DND-41 (cell line): ENCODE measurements at regions not wholly inside any gene's neighbourhood (a gene's known extent, or its start where the extent isn't known, plus 50 kb on each side); places are given as distances from the start of the nearest gene placed in this dataset.

Source experiments
- ATAC-seq: fragments of 200-7000 bp; cut with Tn5 transposase; 3 replicates; pipeline ENCODE4 v1.9.1; 2021; ENCODE audit warnings: low read depth; ENCODE audit not compliant: insufficient read depth
- DNase-seq: peaks from one replicate; pipeline ENCODE4 v3.0.0-alpha.2; 2020
- H2AFZ ChIP-seq: 2 replicates; pipeline ENCODE4 v1.6.0; 2012; ENCODE audit warnings: low read depth, low read length
- H3K27ac ChIP-seq: 2 replicates; pipeline ENCODE4 v1.5.1; 2012; ENCODE audit warnings: low read length, inconsistent platforms
- H3K27me3 ChIP-seq: fragments of 200-600 bp; sonication (generic); 2 replicates; pipeline ENCODE4 v1.6.0; 2012; ENCODE audit warnings: low read length, mild to moderate bottlenecking, inconsistent platforms; ENCODE audit not compliant: insufficient read depth, poor library complexity
- H3K36me3 ChIP-seq: 2 replicates; pipeline ENCODE4 v1.5.1; 2012; ENCODE audit warnings: low read length, inconsistent platforms; ENCODE audit not compliant: insufficient read depth
- H3K4me1 ChIP-seq: 2 replicates; pipeline ENCODE4 v1.5.1; 2012; ENCODE audit warnings: mild to moderate bottlenecking, low read length; ENCODE audit not compliant: insufficient read depth
- H3K4me2 ChIP-seq: 2 replicates; pipeline ENCODE4 v1.6.0; 2012; ENCODE audit warnings: mild to moderate bottlenecking, moderate library complexity, low read length, inconsistent platforms; ENCODE audit not compliant: insufficient read depth
- H3K4me3 ChIP-seq, 2 experiments: fragments of 200-600 bp in 1 of 2; shearing (Covaris generic) in 1 of 2; 2 replicates each; pipeline ENCODE4 v1.5.1; 2012 to 2016; ENCODE audit warnings: inconsistent platforms in 2 of 2, low read length in 2 of 2, mild to moderate bottlenecking in 2 of 2, low read depth in 1 of 2, moderate library complexity in 1 of 2
- H3K79me2 ChIP-seq: 2 replicates; pipeline ENCODE4 v1.6.0; 2012; ENCODE audit warnings: low read length, inconsistent platforms; ENCODE audit not compliant: insufficient read depth
- H3K9ac ChIP-seq: 2 replicates; pipeline ENCODE4 v1.6.0; 2012; ENCODE audit warnings: low read depth, mild to moderate bottlenecking, inconsistent platforms, low read length, moderate library complexity
- H3K9me3 ChIP-seq: 2 replicates; pipeline ENCODE4 v1.5.1; 2012; ENCODE audit warnings: low read length, moderate library complexity, mild to moderate bottlenecking, inconsistent platforms; ENCODE audit not compliant: insufficient read depth, severe bottlenecking
- H4K20me1 ChIP-seq: 2 replicates; pipeline ENCODE4 v1.6.0; 2012; ENCODE audit warnings: low read length; ENCODE audit not compliant: insufficient read depth
- CTCF ChIP-seq: IDR thresholded peaks from 2 replicates; pipeline ENCODE4 v1.5.1; 2012; ENCODE audit warnings: borderline replicate concordance, low read length, moderate library complexity, mild to moderate bottlenecking; ENCODE audit not compliant: poor library complexity, severe bottlenecking; ENCODE audit errors: extremely low read depth
- EZH2 ChIP-seq: IDR thresholded peaks from 3 replicates; pipeline ENCODE4 v1.6.1; 2012; ENCODE audit warnings: borderline replicate concordance, low read depth, mild to moderate bottlenecking, moderate library complexity, low read length, inconsistent platforms; ENCODE audit not compliant: severe bottlenecking

- no peak overlapping the region for H3K4me2 ChIP-seq
- ATAC-seq: no peak
These were observed 90.1 kb downstream of the ANKRD10 start for GRCh38 chr13:110824702-110825300.

GRCh38 chr13:110825516-110825915, 89.4 kb downstream of the ANKRD10 start:
- ATAC-seq: no peak
- no peak for DNase-seq
- Histone ChIP-seq H4K20me1 (no peaks in the 10 kb centered on the region), H3K9ac (no peak overlapping the region), H3K79me2 (no peaks in the 10 kb centered on the region), H3K36me3 (no peaks in the 10 kb centered on the region), H3K4me3 (no peak overlapping the region), H2AFZ (no peak overlapping the region), H3K27me3 (no peaks in the 10 kb centered on the region), H3K4me1 (no peaks in the 10 kb centered on the region), H3K27ac (no peak overlapping the region), H3K9me3 (peaks cover 3% of the 10 kb centered on the region), H3K4me2 (no peak overlapping the region)
- no peak for TF ChIP-seq EZH2
- no peak for TF ChIP-seq CTCF

More at GRCh38 chr13:110824702-110825300, 90.1 kb downstream of the ANKRD10 start:
- Histone ChIP-seq H3K36me3 (no peaks in the 10 kb centered on the region), H4K20me1 (no peaks in the 10 kb centered on the region), H3K27me3 (no peaks in the 10 kb centered on the region), H3K79me2 (no peaks in the 10 kb centered on the region), H2AFZ (no peak overlapping the region), H3K9ac (no peak overlapping the region), H3K27ac (no peak overlapping the region), H3K9me3 (peaks cover 3% of the 10 kb centered on the region), H3K4me1 (no peaks in the 10 kb centered on the region), H3K4me3 (no peak overlapping the region)
- DNase-seq: no peak
- no peak for TF ChIP-seq CTCF
- TF ChIP-seq EZH2: no peak

- Histone ChIP-seq H3K27ac (no peak overlapping the region), H2AFZ (no peak overlapping the region), H3K4me3 (no peak overlapping the region), H3K4me1 (no peaks in the 10 kb centered on the region), H3K4me2 (no peak overlapping the region), H3K79me2 (no peaks in the 10 kb centered on the region), H3K9me3 (peaks cover 3% of the 10 kb centered on the region), H4K20me1 (no peaks in the 10 kb centered on the region), H3K27me3 (peaks cover 2% of the 10 kb centered on the region), H3K36me3 (no peaks in the 10 kb centered on the region), H3K9ac (no peak overlapping the region)
- no peak for ATAC-seq
- DNase-seq: no peak
- TF ChIP-seq EZH2 (no peak), CTCF (no peak)
These were observed 88.8 kb downstream of the ANKRD10 start for GRCh38 chr13:110826101-110826500.
